LoVo (cell line): ENCODE measurements at regions not wholly inside any gene's neighbourhood (a gene's known extent, or its start where the extent isn't known, plus 50 kb on each side); places are given as distances from the start of the nearest gene placed in this dataset.

ENCODE experiments used
- DNase-seq: peaks from one replicate; pipeline ENCODE4 v3.0.0-alpha.2; 2016; ENCODE audit warnings: low spot score

DNA sequence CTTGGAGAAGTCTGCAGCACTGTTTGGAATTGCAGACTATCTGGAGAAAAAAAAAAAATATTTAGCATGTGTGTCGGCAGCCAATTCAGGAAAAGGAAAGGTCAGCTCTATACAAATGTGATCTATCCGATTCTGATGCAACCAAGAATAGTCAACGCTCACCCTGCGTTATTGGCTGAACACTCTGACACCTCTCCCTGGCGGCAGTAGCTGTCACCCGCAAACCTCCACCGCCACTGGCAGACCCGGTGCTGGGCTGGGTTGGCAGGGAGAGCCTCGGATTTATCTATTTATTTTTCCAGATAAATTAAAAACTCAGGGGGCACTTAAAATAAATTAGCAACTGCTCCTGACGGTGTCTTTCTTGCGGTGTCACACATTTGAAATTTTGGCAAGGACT is 409.7 kb downstream of the VRK1 start:
- no peak for DNase-seq

DNA sequence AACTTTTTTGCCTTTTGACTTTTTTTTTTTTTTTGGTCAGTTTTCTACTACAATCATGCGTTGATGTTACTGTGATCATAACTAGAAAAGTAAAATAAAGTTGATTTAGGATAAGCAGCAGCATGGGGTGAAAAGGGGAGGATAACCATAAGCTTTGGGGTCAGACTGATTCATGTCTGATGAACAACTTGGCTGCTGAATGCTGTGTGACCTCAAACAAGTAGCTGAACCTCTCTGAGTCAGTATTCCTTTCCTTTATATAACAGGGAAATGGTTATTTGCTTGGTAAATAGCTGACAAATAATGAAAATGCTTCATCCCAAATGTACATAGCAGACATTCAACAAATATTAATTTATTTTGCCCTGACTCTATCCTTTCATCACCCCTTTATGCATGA is 413.0 kb downstream of the VRK1 start:
- no peak for DNase-seq

DNA sequence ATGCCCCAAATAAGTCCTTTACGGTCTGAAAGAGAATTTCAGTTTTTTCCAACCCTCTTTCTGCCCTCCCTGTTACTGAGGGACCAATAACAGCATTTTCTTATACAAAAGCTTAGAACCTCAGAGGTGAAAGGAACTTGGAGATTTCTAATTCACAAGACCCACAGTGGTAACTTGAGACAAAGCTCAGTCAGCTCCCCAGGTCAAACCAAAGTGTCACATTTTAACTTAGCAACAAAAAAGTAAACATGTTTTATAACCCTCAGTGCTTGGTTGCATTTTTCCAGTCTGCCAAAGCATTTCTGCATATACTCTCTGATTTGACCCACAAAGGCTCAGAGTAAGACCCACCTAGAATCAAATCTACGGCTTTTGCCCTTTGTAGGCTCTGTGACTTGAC is 415.2 kb downstream of the VRK1 start:
- no peak for DNase-seq

DNA sequence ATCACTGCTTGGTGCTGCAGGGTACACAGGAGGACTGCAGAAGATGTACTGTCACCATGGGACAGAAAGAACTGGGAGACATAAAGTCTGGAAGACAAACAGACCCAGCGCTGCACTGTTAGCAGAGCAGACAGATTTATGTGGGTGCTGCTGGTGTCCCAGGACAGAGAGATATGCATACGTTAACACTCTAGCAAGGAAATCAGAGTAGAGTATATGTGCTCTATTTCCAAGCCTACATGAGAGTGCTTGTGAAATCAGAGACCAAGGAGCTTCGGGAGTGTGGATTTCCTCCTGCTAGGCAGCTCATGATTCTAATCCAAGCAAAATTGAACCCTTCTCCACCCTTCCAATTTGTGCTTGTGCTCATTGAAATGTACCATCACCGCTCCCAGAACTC is 416.5 kb downstream of the VRK1 start:
- no peak for DNase-seq

DNA sequence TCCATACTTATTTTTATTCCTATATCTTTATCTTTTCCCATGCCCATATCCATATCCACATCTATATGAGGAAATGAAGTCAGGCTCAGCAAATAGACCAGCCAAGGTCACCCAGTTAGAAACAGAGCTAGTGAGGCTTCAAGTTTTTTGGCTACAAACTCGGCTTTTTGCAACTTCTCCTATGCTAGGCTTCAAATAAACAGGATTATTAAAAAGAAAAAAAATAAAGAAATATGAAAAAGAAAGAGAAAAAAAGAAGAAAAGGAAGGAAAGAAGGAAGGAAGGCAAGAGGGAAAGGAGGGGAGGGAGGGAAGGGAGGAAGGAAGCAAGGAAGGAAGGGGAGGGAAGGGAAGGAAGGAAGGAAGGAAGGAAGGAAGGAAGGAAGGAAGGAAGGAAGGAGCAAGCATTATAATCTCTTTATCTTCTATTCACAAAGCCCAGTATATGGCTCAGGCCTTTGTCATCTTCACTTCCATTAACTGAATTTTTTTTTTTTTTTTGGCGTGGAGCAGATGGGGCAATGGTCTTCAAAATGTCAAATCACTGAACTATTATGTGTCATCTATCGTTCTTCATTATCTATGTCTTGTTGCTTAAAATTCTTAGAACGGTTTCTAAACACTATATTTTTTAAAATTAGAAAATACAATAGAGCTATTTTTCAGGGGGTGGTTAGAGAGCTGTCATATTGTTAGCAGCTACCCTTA is 418.2 kb downstream of the VRK1 start:
- no peak for DNase-seq

DNA sequence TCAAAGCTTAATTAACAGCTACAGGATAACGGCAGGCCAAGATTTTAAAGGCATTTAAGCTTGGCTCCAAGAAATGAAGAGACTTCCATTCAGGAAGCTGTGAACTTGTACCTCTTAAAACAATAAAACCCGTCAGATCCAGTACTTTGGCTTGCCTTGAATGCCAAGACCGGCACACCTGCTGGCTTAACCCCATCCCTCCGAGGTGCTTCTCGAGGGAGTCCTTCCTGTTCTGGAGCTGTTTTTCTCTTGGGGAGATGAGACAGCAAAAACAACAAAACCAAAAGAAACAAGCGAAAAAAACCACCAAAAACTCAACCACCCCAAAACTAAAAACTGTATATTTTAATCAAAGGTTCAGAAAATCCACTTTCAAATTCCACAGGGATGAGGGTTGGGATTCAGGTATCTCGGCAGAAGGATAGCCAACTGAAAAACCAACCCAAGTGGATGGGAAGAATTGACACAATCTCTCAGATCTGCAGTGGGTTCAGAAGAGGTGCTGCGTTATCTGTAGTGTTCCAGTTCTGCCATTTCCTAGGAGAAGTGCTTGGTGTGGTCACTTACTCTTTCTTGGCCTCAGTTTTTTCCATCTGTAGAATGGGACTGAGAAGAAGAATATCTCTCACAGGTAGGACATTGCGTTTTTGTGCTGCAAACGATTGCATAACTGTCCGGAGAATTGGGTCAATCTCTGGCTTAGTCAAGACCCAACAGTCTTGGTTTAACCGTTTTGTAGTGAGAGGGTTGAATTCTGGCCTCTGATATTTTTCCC is 420.1 kb downstream of the VRK1 start:
- DNase-seq: no peak

DNA sequence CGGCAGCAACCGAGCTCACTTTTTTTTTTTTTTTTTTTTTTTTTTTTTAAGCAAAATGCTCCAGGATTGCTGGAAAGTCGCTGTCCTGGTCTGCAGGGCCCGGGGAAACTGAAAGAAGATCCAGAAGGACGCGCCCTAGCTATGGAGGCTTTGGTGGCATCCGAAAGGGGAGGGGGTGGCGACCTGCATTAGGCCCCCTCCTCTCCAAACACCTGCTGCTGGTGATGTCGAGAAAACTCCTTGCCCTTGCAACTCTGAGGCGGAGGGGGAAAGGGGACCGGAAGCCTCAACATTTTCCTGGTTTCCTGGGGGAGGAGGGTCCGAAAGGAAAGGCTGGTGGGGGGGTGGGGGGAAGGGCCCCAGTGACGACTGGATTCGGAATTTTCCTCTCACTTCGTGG is 421.1 kb downstream of the VRK1 start:
- no peak for DNase-seq

DNA sequence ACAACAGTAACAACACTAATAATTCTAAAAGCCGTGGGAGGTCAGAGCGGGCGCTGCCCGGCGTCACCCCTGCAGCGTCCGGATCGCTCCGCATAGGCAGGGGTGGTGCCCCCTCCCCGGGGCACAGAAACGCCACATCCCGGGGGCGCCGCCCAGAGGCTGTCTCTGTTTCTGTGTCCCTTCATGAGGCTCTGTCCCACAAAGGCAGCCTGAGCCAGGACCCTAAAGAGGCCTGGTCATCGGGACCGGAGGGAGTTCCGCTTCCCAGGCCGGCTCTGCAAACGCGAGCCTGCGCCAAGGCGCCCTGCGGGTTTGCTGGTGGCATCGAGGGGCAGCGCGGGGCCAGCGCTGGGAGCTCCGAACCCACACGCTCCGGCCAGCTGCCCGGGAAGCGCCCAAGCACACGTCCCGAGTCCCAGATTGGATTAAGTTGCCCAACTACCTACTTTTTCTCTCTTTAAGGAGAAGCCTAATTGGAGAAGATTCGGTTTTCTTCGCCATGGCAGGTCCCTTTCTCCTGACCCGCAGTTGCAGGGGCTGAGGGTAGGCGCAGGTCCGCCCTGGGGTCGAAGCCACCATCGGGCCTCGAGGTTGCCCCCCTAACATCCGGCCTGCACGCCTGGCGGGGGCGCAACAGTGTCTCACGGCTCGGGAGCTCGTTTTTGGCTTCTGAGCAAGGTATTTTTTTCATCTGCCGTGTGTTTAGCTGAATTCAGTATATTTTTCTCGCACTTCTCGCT is 421.7 kb downstream of the VRK1 start:
- DNase-seq: no peak

DNA sequence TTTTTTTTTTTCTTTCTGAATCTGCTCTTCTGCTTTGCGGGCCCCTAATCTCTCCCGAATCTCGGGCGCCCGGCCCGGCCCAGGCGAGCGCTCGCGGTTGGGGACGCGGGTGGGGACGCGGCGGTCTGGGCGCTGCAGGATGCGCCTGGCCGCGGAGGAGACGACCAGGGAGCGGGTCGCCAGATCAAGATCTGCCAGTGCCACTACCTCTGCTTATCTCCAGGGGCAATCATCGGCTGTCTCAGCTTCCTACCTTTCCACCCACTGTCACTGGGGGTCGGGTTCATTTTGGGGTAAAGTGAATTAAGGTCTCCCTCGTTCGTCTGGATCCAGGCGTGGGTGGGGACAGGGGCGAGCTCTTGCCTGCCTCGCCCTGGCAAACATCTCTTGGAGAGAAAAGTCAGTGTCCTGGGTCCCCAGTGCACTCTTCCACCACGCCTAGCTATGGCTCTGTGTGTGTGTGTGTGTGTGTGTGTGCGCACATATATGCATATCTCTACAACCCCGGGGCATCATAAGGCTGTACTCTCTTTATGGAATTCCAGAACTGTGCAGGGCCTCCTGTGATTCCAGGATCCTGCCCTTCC is 422.3 kb downstream of the VRK1 start:
- DNase-seq: no peak

DNA sequence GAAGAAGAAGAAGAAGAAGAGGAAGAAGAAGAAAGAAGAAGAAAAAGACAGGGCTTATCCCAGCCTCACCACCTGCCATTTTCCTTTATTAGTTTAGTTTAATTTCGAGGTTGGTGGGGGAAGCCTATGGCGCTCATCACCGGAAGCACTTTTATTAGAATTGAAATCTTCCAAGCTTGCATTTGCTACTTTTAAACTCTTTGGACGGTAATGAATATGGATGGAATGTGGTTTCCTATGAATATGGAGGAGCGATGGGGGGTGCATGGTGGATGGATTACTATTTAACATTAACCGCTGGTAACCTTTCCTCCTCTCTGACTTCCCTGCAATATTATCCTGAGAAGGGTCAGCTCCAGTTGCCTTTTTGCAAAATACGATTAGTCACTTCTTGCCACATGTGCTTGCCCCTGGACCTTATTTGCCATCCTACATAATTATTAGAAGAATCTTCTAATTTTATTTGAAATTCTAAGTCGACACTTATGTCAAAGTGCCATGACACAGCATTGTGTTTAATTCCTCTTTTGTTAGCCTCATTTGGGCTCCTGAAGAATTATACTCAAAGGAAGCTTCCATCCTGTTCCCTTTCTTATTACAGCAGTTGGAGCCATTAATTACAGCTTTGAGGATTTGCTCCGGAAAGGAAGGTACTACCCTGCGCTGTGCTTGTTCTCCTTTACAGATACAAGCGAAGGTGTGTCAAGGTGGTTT is 424.5 kb downstream of the VRK1 start:
- no peak for DNase-seq

DNA sequence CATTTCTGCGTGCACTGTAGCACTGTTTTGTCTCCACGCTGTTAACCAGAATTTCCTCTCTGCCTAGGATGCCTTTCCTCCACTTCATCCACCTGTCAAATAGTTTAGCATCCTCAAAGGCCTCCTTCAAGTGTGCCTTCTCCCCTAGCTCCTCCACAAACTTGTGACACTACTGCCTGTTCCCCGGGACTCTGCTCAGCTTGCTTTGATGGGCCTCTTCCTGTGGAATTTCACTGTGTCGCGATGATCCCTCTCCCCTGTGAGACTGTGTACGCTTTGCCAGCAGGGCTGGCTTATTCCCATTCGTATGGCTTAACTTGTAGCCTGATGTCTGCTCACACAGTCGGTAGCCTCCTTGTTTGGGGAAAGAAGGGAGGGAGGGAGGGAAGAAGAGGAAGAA is 426.8 kb downstream of the VRK1 start:
- no peak for DNase-seq

DNA sequence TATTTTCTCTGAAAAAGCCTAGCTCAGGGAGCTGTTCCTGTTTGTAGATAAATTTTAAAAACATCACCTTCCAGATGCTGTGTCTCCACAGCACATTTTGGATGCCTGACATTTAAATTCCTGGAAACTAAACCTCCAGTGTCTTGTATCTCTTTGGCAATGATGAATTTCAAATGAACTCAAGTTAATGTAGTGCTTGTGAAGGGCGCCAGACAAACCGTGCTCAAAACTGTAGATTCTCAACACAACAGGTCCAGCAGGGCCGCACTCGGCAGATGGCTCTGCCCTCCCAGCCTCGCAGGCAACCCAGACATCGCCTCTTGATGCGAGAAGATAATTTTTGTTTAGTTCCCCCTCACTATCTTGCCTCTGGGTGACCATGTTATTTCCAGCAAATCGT is 432.9 kb downstream of the VRK1 start:
- no peak for DNase-seq

DNA sequence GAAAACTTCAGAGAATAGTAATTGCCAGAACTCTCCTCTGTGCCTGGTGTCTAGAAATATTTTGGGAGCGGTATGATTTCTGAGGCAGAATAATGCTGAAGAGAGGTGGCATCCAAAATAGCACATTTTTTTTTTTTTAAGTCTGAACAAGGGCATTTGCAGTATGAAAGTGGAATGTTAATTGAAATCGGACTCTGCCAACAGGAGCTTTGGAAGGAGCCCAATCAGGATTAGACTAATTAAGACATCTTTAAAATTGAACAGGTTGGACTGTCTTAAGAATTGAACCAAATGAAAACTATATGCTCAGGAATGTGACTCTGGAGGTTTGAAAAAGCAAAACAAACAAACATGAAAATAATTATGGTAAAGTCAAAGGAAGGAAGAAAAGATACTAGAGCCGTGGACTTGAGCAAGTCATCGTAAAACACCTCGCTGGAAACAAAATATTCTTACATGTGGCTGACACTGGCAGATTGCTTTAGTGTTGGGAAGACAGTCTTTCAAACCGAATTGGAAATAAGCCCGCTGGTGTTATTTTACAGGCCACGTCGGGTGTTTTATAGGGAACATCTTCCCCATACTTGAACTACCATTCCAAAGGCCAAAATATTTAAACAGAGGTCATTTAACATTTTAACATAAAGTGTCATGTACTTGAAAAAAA is 436.3 kb downstream of the VRK1 start:
- DNase-seq: no peak

DNA sequence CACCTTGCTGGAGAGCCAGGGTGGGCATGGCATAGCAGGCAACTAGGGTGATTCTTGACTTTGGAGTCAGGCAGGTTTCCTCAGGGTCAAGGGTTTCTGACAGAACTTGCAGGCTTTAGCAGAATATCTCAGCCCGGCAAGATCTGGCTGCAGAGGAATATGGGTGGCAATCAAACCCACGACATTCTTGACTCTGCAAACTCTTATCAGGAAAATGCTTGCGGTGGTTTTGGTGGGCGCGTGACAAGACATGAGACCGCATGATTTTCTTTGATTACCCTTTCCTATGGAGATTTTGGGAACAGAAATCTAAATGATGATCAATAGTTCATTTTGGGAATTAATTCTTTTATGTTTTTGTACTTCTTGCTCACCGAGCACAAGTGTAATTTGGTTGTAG is 449.5 kb downstream of the VRK1 start:
- no peak for DNase-seq

DNA sequence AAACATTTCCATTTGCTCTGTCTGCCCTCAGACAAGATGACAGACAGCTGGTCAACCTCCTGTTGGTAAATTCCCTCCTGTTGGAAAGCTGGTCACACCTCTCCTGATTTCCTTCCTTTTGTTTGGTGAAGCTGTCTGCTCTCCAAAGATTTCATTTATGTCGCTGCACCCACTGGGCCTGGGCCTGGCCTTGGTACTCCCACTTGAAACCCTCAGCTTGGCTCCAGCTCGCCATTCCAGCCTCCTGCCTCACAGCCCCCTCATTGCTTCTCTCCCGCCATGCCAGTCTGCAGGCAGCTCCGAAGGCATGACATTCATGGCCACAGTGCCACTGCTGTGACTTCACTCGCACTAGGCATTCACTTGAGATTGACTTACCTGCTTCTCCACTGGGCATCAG is 451.8 kb downstream of the VRK1 start:
- no peak for DNase-seq

DNA sequence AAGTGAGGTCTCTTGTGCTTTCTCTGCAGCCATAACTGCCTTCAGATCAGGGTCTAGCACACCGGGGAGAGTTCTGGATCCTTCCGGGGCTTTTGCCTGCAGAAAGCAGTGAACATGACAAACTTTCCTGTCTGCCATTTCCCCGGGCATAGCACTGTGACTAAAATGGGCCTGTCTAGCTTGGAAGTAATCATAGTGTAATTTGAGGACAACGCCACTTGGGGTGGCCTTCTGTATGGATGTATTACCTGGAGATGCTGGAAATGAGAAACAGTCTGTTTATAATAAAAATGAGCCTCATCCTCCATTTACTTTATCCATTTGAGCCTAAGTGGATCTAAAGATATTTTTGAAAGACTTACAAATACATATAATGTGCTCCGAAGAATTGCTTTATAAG is 453.7 kb downstream of the VRK1 start:
- DNase-seq: no peak

DNA sequence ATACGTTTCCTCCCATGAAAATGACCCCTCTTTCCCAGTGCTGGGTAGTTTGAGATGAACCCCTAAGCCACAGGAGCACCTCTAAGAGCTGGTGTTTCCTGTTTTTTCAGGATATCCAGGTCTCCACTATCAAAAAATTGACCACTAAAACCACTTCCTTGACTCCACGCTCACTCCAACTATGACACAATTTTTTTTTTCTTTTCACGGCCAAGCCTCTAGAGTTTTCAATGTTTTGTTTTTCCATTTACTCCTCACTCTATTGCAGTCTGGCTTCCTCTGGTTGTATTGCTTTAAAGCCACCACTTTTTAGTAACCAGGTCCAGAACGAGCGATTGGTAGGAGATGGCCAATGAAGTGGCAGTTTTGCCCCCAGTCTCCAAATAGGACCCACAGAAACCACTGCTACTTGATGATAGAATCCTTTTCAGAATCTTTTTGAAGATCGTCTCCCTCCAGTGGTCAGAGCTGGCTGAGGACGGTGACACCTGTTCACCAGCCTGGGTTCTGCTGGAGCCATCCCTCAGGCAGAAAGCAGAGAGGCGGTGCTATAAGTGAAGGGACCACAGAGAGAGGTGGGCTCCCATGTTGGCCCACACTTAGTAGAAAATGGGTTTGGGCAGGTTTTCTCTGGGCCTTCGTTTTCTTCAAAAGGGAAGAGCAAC is 454.4 kb downstream of the VRK1 start:
- DNase-seq: no peak

DNA sequence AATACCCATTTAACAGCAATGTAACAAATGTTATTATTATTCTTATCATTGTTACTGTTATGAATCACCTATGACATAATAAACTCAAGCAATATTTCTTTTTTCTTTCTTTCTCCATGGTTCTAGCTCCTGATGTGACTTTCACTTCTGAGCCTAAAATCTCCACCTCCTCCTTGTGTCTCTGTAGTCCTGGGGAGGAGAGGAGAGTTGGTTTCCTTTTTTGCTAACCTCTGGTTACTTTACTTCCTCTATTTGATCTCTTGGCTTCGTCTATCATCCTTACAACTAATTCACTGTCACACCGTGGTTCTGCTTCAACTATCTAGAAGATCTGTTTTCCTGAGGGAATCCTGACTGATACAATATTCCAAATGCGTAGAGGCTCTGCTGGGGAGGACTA is 456.6 kb downstream of the VRK1 start:
- DNase-seq: no peak

DNA sequence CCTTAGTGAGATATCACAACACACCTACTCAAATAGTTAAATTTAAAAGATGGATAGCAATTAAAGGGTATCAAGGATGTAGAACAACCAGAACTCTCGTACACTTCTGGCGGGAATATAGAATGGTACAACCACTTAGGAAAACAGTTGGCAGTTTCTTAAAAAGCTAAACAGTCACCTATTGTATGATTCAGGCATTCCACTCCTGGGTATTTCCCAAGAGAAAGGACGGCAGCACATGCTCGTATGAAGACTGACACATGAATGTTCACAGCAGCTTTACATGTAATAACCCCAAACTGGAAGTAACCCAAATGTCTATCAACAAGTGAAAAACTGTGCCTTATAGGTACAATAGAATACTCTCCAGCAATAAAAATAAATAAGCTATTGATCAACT is 465.2 kb downstream of the VRK1 start:
- DNase-seq: no peak

DNA sequence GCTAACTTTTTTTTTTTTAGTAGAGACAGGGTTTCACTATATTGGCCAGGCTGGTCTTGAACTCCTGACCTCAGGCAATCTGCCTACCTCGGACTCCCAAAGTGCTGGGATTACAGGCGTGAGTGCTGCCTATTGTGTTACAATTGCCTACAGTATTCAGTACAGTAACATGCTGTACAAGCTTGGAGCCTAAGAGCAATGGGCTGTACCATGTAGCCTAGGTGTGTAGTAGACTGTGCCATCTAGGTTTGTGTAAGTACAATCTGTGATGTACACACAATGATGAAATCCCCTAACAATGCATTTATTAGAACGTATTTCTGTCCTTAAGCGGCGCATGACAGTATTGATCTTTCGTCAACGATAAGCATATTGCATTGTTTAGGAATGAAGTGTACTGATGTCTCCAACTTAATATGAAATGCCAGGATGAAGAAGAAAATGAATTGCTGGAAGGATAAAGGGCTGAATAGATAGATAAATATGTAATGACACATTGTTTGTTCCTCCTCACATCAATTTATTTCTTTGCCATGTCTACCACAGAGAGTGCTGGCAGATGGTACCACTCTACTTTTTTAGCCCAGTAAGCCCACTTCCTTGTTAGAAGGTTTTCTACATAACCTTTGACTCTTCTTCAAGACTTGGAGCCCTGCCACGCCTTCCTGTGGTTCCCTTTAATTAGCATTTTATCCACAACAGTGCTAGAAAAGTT is 467.5 kb downstream of the VRK1 start:
- DNase-seq: no peak
